Right renal cortex interstitium (tissue), 3 donors: ENCODE measurements at regions not wholly inside any gene's neighbourhood (a gene's known extent, or its start where the extent isn't known, plus 50 kb on each side); places are given as distances from the start of the nearest gene placed in this dataset.

ENCODE experiments used
- DNase-seq, 3 donors: peaks; one replicate each; pipeline ENCODE4 v3.0.0-alpha.2; 2013; ENCODE audit warnings: low read depth in 3 of 3, low spot score in 2 of 3

DNA sequence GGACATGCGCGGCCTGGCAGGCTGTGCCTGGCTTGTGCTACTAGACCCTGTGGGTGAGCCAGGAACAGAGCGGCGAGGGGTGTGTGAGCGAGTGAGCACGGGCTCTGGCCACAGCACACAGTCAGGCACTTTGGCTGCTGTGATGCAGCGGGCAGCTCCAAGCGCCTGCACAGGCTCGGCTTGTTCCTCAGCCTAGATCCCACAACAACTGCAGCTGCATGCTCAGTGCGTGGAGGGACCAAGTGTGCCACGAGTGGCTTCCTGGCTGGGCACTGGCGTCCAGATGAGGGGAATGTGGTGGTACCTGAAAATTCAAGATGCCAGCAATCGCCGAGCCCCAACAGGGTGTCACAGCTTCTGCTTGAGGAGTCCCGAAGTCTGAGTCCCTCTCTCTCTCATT lies 1056.6 kb downstream of the RAPGEF2 start:
- no peak for DNase-seq

DNA sequence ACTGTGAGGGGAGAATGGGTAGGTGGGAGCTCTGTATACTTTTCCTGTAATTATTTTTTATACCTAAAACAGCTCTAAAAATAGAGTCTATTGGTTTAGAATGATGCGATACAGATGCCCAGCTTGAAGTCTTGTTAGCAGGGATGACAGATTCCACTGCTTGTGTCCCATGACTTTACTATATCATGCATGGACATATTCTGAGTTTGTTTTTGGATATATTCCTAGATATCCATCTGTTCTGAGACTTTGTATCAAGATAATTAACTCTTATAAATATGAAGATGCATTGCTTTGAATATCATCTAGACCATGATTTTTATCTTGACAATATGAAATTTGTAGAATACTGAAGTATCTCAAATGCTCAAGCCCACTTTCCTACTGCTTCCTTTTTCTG lies 1058.1 kb downstream of the RAPGEF2 start:
- no peak for DNase-seq

DNA sequence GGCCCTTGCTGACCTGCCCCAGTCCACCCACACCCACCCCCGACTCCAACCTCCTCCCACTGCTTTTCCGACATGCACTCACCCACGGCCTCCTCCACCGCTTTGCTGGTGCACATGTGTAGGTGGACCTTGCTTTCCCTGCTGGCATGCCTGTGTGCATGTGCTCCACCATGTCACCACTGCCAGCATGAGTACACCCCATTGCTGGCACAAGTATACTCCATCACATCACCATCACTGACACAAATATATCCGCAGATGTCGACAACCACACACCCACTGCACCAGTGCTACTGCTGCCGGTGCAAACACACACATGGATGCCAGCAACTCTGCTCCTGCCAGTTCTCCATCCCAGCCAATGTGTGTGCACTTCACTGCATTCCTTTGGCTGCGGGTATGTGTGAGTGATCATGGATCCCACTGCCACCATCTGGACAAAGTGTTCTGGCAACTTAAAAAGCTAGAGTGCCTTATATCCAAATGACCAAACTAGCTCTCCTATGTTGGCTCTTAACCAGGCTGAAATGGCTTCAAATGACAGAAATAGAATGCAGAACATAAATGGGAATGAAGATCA lies 1072.3 kb downstream of the RAPGEF2 start:
- no peak for DNase-seq

DNA sequence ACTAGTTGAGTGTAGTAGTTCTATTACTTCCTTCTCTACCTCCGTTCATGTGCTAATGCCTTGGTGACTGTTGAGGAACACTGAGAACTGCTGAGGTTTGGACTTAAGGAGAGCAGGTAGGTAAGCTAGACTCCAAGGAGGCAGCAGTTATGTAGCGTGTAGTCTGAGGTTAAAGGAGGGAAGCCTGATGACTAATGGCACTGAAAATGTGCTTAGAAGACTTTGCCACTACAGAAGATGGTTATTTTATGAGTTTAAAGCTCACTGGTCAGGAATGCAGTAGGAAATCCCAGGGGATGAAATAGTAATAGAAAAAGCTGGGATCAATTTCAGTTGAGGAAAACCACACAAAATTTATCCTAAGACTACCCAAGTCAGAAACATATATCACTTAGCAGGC lies 1077.3 kb downstream of the RAPGEF2 start:
- DNase-seq, result no peak

DNA sequence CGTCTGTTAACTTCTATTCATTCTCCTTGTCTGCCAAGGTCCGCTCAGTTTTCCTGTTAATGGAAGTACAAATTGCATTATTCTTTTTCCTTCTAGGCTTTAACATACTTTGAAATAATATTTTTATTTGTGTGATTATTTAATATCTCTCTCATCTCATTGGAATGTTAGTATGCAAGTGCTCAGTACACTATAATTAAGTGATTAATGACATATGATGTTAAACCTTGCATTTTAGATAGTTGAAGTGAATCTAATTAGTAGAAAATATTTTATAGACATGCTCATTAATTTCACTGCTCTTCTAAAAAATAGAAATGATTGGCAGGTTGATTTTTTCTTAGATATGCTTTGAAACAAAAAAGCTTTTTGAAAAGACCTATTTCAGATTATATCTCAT lies 1079.8 kb downstream of the RAPGEF2 start:
- no peak for DNase-seq

DNA sequence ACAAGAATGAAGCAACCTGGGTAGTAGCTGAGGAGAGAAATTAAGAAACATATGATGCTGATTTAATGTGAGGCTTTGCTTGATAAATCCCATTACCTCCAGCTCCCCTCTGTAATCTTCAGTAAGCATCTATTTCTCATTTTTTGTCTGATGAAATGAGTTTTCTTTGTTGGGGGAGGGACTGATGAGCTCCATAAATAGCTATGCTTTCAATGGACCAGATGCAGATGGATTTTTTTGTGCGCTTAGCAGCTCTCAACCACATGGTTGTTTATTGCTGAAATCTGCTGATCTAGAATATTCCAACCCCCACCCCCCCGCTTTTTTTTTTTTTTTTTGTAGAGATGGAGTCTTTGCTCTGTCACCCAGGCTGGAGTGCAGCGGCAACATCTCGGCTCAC lies 1082.0 kb downstream of the RAPGEF2 start:
- no peak for DNase-seq

DNA sequence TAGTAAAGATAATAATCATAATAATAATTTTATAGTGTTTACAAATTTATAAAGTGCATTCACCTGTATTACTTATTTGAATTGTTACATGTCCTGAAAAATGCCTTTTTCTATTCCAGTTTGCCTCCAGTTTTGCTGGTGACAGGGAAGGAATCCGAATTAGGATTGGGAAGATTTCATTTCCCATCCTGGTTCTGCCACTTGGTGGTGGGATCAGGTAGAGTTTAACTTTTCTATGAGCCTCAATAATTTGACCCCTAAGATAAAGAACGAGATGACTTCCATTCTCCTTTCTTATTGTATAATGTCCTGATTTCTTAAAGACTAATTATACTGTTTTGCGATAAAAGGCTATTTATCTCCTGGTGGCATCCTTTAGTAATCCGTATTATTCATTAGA lies 1090.9 kb downstream of the RAPGEF2 start:
- no peak for DNase-seq

DNA sequence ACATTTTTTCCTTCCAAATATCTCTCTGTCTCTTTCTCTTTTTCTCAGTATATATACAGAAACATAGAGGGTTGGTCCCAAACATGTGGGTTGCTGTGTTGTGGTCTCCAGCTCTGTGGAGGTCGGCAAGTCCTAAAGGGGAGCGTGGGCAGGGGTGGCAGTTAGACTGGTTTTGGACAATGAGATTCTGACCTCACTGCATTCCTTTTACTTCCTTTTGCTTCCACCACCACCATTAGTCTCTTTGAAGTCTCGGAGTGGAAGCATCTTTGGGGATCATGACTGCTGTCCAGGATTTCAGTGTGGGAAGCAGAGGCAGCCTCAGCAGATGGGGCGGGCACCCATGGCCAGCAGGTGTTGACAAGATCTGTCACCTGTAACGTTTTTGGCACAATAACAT lies 1091.8 kb downstream of the RAPGEF2 start:
- no peak for DNase-seq

DNA sequence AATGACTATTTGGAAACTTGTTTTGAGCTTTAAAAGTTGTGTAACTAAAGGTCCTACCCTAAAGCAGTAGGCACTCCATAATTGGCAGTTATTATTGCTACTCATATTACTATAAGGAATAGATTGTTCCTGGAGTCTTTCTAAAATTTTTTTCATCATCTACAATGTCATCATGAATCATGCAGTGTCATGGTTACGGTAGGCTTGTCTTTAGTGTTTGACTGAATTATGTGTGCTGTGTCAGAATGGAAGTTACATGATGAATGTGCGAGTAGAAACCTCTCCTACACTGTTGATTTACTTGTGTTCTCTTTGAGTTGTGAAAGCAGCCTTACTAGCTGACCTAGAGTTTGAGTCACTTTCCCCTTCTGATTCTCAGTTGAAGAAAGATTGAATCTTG lies 1099.9 kb downstream of the RAPGEF2 start:
- DNase-seq, result no peak

DNA sequence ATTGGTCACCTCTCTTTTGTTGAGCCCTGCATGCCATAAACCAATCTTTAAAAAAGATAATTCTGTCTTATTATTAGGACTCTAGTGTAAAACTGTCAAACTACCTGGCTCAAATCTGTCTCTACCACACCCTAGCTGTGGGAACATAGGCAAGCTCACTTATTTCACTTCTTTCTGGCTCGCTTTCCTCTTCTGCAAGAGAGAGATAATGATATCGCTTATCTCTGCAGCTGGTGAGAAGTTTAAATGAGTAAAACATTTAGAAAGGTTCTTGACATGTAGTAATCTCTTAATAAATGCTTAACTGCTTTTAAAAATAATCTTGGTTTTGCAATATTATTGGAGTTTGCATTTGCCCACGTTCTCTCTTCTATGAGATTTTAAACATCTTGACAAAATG lies 1109.2 kb downstream of the RAPGEF2 start:
- no peak for DNase-seq

DNA sequence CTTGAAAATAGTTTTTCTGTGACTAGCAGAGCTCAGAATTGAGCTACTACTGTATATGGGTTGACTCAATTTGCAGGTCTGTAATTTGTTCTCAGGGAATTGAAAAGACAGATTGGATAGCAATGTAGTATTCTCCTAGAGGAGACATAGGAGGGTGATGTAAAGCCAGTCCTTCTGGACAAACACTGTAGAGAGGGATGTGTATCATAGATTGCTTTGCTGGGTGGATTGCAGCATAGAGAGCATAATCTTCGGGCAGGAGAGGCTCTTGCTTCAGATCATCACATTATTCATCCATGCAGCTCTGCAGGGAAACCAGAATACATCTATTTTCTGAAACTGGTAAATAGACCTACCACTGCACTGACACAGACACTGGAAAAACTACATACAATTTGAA lies 1110.5 kb downstream of the RAPGEF2 start:
- DNase-seq, result no peak

DNA sequence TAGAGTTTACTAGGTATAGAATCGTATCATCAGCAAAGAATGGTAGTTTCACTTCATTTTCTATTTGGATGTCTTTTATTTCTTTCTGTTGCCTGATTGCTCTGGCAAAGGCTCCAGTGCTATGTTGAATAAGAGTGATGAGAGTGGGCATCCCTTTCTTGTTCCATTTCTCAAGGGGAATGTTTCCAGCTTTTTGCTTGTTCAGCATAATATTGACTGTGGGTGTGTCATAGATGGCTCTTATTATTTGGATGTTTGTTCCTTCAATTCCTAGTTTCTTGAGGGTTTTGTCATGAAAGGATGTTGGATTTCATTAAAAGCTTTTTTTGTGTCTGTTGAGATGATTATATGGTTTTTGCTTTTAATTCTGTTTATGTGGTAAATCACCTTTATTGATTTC lies 1114.5 kb downstream of the RAPGEF2 start:
- DNase-seq, result no peak

DNA sequence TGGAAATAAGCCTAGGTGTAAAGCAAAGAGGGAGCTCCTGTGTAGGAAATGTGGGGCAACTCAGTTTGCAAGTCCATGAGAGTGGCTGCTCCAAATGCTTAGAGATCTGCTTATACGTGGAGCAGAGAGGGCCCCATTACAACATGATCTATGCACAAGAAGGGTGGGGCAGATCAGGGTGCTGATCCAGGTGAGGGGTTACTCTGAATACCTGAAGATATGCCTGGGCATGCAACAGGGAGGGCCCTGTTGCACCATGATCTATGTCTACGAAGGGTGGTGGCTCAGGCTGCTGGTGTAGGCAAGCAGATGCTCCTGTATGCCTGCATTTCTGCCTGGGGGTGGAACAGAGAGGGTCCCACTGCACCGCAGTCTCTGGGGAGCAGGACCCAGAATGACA lies 1121.2 kb downstream of the RAPGEF2 start:
- no peak for DNase-seq

DNA sequence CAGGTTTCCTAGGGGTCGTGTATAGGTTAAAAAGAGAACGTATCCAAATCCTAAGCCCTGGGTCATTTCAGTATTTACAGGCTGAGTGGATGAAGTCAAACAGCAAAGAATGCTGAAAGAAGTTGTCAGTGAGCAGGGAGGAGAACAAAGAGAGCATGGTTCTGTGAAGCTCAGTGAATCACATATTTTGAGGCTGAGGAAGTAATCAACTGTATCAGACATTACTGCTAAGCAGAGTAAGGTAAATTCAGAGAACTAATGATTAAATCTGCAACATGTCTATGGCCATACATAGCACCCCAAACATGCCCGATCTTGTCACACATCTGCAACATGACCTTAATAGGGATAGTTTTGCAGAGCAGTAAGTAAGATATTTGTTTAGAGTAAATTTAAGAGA lies 1130.3 kb downstream of the RAPGEF2 start:
- no peak for DNase-seq

DNA sequence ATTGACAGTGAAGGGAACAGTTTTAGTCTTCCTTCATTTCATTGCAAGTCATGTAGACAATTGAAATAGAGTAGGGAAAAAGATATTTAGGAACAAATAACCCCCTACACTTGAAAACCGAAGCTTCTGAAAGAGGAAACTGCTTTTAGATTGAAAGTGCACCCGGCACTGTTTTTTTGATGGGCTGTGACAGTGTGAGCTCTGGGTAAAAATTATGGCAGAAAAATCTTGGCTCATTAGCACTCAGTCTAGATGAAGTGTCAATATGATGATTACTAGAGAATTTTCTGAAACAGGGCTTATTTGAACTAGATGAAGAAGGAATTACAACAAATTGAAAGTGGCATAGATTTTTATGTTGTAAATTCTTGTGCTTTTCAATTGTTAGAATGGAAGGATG lies 1132.4 kb downstream of the RAPGEF2 start:
- no peak for DNase-seq

DNA sequence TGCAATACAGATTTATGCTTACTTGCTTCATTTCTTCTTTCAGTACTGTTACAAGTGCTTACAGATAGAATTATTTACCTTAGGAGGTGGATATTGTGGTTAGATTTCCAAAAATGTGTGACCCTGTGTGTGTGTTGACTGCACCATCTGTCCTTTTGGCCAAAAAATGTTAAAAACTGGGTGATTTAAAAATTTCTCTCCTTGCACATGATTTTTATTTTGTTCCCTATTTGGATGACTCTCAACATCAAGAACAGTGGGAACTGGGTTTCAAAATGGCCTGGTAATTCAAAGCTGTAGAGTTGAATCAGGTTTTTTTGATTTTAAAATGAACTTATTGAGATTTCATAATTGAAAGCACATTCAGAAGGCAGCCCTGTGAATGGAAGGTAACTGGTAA lies 1132.9 kb downstream of the RAPGEF2 start:
- no peak for DNase-seq

DNA sequence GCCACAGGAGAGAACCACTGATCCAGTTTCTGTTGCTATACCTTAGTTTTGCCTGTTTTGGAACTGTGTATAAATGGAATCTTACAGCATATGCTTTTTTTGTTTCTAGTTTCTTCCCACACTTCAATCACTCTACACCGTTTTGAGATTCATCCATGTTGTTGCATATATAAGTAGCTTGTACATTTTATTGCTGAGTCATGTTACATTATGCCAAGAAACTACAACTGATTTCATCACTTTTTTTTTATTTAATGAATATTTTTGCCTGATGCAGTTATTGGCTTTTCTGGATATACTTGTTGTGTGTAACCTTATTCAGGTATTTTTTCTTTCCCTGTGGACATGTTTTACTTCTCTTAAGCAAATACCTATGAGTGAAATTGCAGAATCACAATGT lies 1135.9 kb downstream of the RAPGEF2 start:
- no peak for DNase-seq

DNA sequence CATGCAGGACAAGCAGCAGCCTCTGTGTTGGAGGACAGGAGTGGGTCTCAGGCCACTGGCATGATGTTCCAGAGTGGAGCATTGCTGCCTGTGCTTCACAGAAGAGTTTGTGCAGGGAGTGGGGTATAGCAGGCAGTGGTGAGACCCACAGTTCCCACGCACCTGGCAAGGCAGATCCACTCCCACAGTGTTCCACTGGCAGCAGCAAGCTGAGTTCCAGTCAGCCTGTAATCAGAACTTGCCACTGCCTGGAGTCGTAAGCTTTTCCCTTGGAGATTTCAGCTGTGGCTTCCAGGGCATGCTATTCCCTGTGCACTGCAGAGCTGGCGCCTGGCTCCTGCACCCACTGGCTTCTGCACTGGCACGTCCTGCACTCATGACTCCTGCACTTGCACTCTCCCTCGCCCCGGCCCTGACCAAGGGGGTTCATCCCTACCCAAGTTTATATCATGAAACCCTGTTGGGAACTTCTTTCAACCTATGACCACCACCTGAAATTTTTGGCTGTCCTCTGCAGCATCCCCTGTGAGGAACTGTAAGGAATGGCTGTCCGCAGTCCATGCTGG lies 1144.3 kb downstream of the RAPGEF2 start:
- DNase-seq, result no peak

DNA sequence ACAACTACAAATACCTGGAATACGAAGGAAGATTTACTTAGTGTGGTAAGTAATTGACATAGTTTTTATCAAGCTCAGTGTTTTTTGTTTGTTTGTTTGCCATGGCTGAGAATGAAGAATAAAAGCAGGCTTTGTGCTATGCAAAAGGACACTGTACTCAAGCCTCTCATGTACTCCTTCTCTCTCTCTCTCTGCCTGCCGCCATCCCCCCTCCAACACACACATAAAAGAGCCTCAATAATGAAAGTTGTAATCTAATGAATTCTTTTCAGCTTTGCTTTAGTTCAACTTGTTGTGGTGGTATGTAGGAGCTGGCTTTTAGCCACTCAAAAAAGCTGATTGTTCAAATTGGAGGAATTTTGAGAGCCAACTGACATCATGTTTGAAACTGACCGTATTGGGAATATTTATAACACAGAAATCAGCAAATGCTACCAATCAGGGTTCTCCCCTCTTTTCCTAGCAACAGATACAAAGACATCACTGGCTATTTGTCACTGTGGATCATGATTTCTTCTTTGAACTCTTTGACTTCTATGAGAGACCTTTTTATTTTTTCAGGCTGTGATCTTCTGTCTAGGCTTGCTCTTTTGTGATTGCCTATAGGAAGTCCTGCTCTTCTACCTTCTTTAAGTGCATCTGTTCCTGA lies 1148.8 kb downstream of the RAPGEF2 start:
- no peak for DNase-seq

DNA sequence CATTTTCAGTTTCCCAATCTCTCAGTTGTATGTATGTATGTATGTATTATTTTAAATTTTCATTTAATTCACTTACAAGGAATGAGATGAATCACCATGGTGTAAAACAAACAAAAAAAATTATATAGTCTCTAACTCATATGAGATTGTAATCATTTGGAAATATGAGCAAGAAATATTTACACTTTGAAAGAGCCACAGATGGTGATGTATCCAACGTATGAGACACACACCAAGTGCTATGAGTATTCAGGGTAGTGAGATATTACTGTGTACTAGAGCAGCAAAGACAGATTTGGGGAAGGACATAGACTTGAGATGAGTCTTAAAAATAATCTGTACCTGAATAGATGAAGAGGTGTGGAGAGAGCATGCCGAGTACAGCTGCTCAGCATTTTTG lies 1154.4 kb downstream of the RAPGEF2 start:
- DNase-seq, result no peak

DNA sequence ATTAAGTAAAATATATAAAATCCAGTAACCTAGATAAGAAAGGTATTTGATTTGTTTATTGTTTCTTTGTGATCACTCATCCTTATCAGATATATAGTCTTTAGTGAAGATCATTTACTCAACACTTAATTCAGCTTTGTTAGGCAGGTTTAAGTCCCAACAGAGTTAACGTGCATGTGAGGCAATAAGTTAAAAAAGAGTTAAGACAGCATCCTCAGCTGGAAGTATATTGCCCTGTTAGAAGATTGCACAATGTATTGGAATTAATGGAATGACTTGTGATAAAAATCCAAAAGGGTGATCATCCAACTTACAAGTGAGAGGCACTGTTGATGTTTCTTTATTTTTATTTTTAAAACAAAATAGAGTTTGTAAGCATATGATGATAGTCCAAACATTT lies 1162.1 kb downstream of the RAPGEF2 start:
- DNase-seq, result no peak

DNA sequence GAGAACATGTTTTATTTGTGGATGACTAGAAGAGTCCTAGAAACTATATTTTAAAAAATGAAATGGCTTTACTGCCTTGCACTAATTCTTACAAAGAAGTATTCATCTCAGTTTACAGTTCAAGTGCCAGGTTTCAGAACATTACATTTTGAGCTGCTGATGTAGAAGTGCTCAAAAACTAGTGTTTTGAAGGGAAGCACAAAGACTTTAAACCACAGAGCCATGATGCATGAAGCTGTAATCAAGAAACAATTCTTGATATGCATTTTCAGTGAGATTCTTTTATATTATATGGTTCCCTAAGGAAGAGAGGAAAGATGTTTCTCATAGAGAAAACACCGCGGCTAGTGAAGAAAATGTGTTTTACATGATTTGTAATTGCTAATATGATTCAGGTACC lies 1163.0 kb downstream of the RAPGEF2 start:
- DNase-seq, result no peak
